ENCODE measurements at regions not wholly inside any gene's neighbourhood (a gene's known extent, or its start where the extent isn't known, plus 50 kb on each side); places are given as distances from the start of the nearest gene placed in this dataset.

DNA sequence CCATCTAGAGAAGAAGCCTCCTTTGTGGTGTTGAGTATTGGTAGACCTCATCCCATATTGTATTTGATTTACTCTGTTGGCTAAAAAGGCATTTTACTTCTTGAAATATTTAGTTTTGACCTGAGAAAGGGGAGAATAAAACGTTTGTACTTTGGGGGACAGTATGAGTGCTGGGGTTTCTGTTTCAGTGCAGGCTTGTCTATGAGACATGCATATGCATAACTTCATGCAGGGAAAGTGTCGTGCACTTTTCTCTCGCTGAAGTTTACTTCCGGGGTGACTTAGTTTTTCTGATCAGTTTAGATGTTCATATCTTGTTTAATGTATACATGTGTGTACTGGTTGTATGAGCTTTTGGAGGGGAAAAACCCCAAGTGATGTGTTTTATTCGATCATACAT, 59.5 kb downstream of the UTRN start:
- Histone ChIP-seq H3K9me3 (ENCODE audit: control insufficient read depth, insufficient read depth, low read length) (no peaks in the 10 kb centered on the region), H3K27me3 (ENCODE audit: control insufficient read depth, insufficient read depth, low read length) (no peaks in the 10 kb centered on the region), H3K4me3 (ENCODE audit: low read length) (no peak overlapping the region), H3K36me3 (ENCODE audit: control insufficient read depth, insufficient read depth, low read length) (no peaks in the 10 kb centered on the region), H3K27ac (ENCODE audit: low read length) (no peak overlapping the region), H3K4me1 (ENCODE audit: control insufficient read depth, insufficient read depth, low read length) (peaks cover 3% of the 10 kb centered on the region)
- no peak for DNase-seq (ENCODE audit: low read depth, low spot score)
- WGBS (ENCODE audit: insufficient coverage, insufficient read length), result no CpG with 5 or more reads among the region's 5 CpGs

DNA sequence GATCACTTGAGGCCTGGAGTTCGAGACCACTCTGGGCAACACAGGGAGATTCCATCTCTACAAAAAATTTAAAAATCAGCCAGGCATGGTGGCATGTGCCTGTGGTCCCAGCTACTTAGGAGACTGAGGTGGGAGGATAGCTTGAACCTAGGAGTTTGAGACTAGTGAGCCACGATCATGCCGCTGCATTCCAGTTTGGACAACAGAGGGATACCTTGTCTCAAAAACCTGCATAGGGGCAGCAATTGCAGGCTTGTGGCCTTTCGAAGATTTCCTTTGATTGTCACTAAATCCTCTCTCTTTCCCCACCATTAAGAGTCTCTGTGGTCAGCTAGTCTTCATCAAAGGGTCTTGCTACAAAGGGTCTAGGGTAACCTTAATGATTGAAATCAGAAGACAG, 60.3 kb downstream of the UTRN start:
- H3K27ac ChIP-seq (ENCODE audit: low read length), result no peak overlapping the region
- DNase-seq (ENCODE audit: low read depth, low spot score), result no peak
- H3K36me3 ChIP-seq (ENCODE audit: control insufficient read depth, insufficient read depth, low read length), result no peaks in the 10 kb centered on the region
- no peaks in the 10 kb centered on the region for H3K9me3 ChIP-seq (ENCODE audit: control insufficient read depth, insufficient read depth, low read length)
- H3K4me1 ChIP-seq (ENCODE audit: control insufficient read depth, insufficient read depth, low read length), result peaks cover 5% of the 10 kb centered on the region
- WGBS (ENCODE audit: insufficient coverage, insufficient read length), result no CpG with 5 or more reads among the region's 4 CpGs
- no peaks in the 10 kb centered on the region for H3K27me3 ChIP-seq (ENCODE audit: control insufficient read depth, insufficient read depth, low read length)
- no peak overlapping the region for H3K4me3 ChIP-seq (ENCODE audit: low read length)

DNA sequence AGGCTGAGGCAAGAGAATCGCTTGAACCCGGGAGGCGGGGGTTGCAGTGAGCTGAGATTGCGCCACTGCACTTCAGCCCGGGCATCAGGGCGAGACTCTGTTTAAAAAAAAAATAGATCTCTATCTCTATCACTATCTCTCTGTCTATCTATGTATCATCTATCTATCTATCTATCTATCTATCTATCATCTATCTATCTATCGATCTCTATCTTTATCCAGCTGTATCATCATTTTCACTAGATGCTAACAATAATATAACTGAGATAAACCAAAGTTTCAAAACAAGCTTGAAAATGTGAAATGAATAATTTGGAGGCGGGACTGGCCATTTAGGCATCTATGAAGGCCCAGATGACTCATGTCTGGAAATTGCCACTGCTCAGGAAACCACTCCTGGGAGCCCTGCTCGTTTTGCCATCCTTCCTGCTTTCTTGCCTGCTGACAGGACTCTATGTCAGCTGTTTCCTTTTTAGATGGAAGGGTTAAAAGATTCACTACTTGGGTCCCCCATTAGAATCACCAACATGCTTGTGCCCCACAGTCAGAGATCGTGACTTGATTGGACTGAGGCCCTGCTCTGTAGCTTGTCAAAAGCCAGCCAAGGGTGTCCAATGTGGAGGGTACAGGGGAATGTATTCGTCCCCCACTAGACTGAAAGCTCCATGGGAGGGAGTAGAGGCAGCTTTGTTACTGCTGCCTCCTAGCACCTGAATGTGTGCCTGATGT, 61.7 kb downstream of the UTRN start:
- DNase-seq (ENCODE audit: low read depth, low spot score), result no peak
- no peaks in the 10 kb centered on the region for H3K36me3 ChIP-seq (ENCODE audit: control insufficient read depth, insufficient read depth, low read length)
- peaks cover 6% of the 10 kb centered on the region for H3K4me1 ChIP-seq (ENCODE audit: control insufficient read depth, insufficient read depth, low read length)
- H3K27ac ChIP-seq (ENCODE audit: low read length), result no peak overlapping the region
- H3K4me3 ChIP-seq (ENCODE audit: low read length), result no peak overlapping the region
- H3K27me3 ChIP-seq (ENCODE audit: control insufficient read depth, insufficient read depth, low read length), result no peaks in the 10 kb centered on the region
- H3K9me3 ChIP-seq (ENCODE audit: control insufficient read depth, insufficient read depth, low read length), result no peaks in the 10 kb centered on the region
- 100% methylated on average over 1 of the region's 11 CpGs for WGBS (ENCODE audit: insufficient coverage, insufficient read length)

DNA sequence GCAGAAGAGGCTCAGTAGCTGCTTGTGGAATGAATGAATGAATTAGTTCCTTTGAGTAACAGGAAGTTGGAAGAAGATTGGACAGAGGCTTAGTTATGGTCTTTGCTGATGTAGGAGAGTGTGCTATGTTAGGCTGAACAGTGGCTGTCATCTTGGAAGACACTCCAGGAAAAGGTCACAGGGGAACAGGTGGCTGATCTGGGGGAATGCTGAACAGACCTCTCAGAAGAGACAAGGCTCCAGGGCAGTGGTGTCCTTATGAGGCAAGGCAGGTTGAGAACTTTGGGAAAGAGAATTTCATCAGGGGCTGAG, 62.3 kb downstream of the UTRN start:
- Histone ChIP-seq H3K27ac (ENCODE audit: low read length) (no peak overlapping the region), H3K4me1 (ENCODE audit: control insufficient read depth, insufficient read depth, low read length) (peaks cover 6% of the 10 kb centered on the region)

DNA sequence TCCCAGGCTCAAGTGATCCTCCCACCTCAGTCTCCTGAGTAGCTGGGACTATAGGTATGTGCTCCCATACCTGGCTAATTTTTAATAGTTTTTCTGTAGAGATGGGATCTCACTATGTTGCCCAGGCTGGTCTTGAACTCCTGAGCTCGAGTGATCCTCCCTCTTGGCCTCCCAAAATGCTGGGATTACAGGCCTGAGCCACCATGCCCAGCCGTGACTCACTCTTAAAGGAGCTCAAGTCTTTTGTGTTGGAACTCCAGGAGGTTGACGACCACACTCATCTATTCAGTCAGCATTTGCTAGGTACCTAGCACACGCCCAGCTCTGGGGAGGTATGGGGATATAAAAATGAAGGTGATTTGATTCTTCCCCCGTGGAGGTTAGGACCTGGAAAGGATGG, 62.8 kb downstream of the UTRN start:
- no peak overlapping the region for H3K27ac ChIP-seq (ENCODE audit: low read length)
- WGBS (ENCODE audit: insufficient coverage, insufficient read length), result no CpG with 5 or more reads among the region's 5 CpGs
- no peaks in the 10 kb centered on the region for H3K27me3 ChIP-seq (ENCODE audit: control insufficient read depth, insufficient read depth, low read length)
- no peaks in the 10 kb centered on the region for H3K36me3 ChIP-seq (ENCODE audit: control insufficient read depth, insufficient read depth, low read length)
- no peak overlapping the region for H3K4me3 ChIP-seq (ENCODE audit: low read length)
- peaks cover 6% of the 10 kb centered on the region for H3K4me1 ChIP-seq (ENCODE audit: control insufficient read depth, insufficient read depth, low read length)
- no peaks in the 10 kb centered on the region for H3K9me3 ChIP-seq (ENCODE audit: control insufficient read depth, insufficient read depth, low read length)
- DNase-seq (ENCODE audit: low read depth, low spot score), result no peak

More for the DNA sequence above, 62.3 kb downstream of the UTRN start:
- Histone ChIP-seq H3K27me3 (ENCODE audit: control insufficient read depth, insufficient read depth, low read length) (no peaks in the 10 kb centered on the region), H3K36me3 (ENCODE audit: control insufficient read depth, insufficient read depth, low read length) (no peaks in the 10 kb centered on the region), H3K9me3 (ENCODE audit: control insufficient read depth, insufficient read depth, low read length) (no peaks in the 10 kb centered on the region), H3K4me3 (ENCODE audit: low read length) (no peak overlapping the region)
- no peak for DNase-seq (ENCODE audit: low read depth, low spot score)

DNA sequence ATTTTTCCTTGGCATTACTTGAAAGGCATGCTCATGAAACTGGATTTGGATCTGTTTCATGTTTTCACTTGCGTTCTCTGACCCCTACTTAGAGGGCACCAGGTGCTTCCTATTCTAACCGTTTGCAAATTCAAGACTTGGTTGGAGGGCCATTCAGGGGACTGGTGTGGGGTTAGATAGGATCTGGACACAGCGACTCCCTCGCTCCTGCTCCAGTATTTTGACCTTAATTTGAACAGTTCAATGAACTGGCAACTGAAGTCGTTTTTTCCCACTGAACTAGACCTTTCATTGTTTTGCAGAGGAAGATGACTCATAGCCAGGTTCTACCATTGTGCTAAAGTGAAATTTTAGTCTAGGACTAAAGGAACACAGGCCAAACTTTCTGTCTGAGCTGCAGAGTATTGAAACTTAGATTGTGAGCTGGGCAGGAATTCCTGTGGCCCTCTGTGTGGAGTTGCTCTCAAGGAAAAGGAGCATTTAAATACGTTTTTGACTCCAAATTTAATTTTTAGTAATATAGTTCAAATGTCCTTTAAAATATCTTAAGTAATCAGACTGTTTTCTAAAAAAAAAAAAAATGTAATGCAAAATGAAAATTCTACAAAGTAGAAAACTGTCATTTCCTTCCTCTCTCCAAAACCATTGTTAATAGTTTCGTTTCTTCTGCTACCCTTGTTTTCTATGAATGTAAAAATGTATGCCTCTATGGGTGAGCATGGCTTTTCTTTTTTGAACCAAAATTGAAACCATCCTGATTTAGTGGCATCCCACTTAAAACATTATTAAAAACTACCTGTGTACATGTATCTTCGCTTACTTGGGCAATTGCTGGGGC, 64.8 kb downstream of the UTRN start:
- Histone ChIP-seq H3K9me3 (ENCODE audit: control insufficient read depth, insufficient read depth, low read length) (no peaks in the 10 kb centered on the region), H3K36me3 (ENCODE audit: control insufficient read depth, insufficient read depth, low read length) (no peaks in the 10 kb centered on the region), H3K27me3 (ENCODE audit: control insufficient read depth, insufficient read depth, low read length) (no peaks in the 10 kb centered on the region), H3K27ac (ENCODE audit: low read length) (no peak overlapping the region), H3K4me1 (ENCODE audit: control insufficient read depth, insufficient read depth, low read length) (peaks cover 7% of the 10 kb centered on the region; the same call in 1 of the 2 replicates), H3K4me3 (ENCODE audit: low read length) (no peak overlapping the region)
- no peak for DNase-seq (ENCODE audit: low read depth, low spot score)
- no CpG with 5 or more reads among the region's 8 CpGs for WGBS (ENCODE audit: insufficient coverage, insufficient read length)

DNA sequence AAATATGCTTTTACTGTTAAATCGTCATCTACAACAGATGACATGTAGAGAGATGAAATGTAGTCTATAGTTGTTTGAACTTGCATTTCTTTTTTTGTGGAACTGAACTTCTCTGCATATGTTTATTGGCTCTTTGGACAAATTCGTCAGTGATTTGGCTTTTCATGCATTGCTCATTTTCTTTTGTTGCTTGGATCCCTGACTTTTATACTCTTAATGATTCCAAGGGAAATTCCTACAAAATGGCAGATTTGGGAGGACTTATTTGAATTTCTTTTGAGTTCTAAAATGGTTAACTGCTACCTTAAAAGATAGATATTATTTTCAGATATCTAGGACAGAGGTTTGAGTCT, 65.4 kb downstream of the UTRN start:
- Histone ChIP-seq H3K4me1 (ENCODE audit: control insufficient read depth, insufficient read depth, low read length) (peaks cover 7% of the 10 kb centered on the region; the same call in 1 of the 2 replicates), H3K27ac (ENCODE audit: low read length) (no peak overlapping the region), H3K27me3 (ENCODE audit: control insufficient read depth, insufficient read depth, low read length) (no peaks in the 10 kb centered on the region), H3K36me3 (ENCODE audit: control insufficient read depth, insufficient read depth, low read length) (no peaks in the 10 kb centered on the region), H3K9me3 (ENCODE audit: control insufficient read depth, insufficient read depth, low read length) (no peaks in the 10 kb centered on the region), H3K4me3 (ENCODE audit: low read length) (no peak overlapping the region)
- DNase-seq (ENCODE audit: low read depth, low spot score), result no peak
- no CpG with 5 or more reads among the region's 2 CpGs for WGBS (ENCODE audit: insufficient coverage, insufficient read length)

DNA sequence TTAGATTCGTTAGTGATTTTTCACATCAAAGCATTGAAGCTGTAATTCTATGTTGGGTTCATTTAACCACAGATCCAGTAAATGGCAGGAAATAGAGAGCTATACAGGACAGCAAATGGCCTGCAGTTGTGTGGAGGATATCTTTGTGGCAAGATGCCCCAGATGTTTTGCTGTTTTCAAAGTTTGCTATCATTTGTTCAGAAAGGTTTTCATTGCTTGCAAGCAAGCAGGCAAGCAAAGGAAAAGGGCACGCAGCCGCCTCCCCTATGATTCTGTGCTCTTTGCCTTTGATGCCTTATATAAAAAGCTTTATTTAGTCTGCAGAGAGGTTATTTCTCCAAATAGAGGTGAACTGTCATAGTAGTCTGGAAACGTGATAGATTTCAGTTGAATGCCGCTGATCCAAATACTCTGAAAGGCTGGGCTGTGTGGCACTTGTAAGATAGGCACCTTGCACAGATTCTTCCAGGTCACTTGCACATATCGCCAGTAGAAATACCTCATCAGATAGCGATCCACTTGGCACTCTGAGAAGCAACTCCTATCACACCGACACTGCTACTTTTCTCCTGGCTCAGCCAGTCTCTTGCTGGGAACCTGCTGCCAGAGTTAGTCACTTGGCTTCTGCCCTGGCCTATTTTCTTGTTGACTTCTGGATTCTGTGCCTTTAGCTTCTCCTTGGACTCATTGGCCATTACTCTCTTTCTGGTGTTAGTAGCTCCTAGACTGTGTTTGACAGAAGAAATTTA, 66.4 kb downstream of the UTRN start:
- WGBS (ENCODE audit: insufficient coverage, insufficient read length), result no CpG with 5 or more reads among the region's 8 CpGs
- DNase-seq (ENCODE audit: low read depth, low spot score), result no peak
- no peaks in the 10 kb centered on the region for H3K36me3 ChIP-seq (ENCODE audit: control insufficient read depth, insufficient read depth, low read length)
- H3K4me3 ChIP-seq (ENCODE audit: low read length), result no peak overlapping the region
- H3K27me3 ChIP-seq (ENCODE audit: control insufficient read depth, insufficient read depth, low read length), result no peaks in the 10 kb centered on the region
- H3K27ac ChIP-seq (ENCODE audit: low read length), result no peak overlapping the region
- H3K9me3 ChIP-seq (ENCODE audit: control insufficient read depth, insufficient read depth, low read length), result no peaks in the 10 kb centered on the region
- peaks cover 7% of the 10 kb centered on the region; the same call in 1 of the 2 replicates for H3K4me1 ChIP-seq (ENCODE audit: control insufficient read depth, insufficient read depth, low read length)

DNA sequence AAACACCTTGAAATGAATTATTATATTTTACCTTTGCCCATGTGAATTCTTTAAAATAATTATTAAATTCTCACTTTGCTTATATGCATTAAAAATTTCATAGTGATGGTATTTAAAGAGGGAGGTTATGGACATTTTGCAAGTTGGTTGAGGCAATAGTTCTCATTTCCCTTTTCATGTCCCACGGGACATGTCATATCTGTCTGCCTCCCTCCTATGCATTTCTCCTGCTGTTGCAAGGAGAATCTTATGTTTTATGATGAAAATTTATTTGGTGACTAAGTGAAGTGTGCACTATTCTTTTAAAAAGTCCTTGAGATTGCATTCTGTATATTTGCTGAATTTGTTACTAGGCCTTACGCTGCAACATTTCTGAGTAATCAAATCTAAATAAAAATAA, 67.2 kb downstream of the UTRN start:
- Histone ChIP-seq H3K27me3 (ENCODE audit: control insufficient read depth, insufficient read depth, low read length) (no peaks in the 10 kb centered on the region), H3K4me1 (ENCODE audit: control insufficient read depth, insufficient read depth, low read length) (peaks cover 7% of the 10 kb centered on the region; the same call in 1 of the 2 replicates), H3K4me3 (ENCODE audit: low read length) (no peak overlapping the region), H3K36me3 (ENCODE audit: control insufficient read depth, insufficient read depth, low read length) (no peaks in the 10 kb centered on the region), H3K9me3 (ENCODE audit: control insufficient read depth, insufficient read depth, low read length) (no peaks in the 10 kb centered on the region), H3K27ac (ENCODE audit: low read length) (no peak overlapping the region)
- no peak for DNase-seq (ENCODE audit: low read depth, low spot score)
- WGBS (ENCODE audit: insufficient coverage, insufficient read length), result no CpG with 5 or more reads among the region's 2 CpGs

DNA sequence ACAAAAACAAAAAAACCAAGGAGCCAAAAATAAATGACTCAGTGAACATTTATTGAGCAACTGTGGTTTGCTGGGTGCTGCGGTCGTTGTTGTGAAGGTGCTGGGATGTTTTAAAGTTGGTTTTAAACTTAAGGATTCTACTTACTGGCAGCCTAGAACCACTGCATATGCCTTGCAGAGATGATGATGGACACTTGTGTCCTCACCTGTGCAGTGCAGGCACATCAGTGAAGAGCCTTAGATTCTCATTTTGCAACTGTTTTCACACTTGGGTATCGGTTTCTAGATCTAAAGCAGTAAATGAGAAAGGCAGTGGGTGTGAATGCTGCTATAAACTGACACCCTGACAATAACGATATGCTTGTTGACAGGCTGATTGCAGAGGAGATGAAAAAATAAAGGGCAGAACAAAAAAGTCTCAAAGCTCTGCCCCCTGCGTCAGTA, 68.8 kb downstream of the UTRN start:
- WGBS (ENCODE audit: insufficient coverage, insufficient read length), result no CpG with 5 or more reads among the region's 5 CpGs
- Histone ChIP-seq H3K36me3 (ENCODE audit: control insufficient read depth, insufficient read depth, low read length) (no peaks in the 10 kb centered on the region), H3K27me3 (ENCODE audit: control insufficient read depth, insufficient read depth, low read length) (no peaks in the 10 kb centered on the region), H3K27ac (ENCODE audit: low read length) (no peak overlapping the region), H3K9me3 (ENCODE audit: control insufficient read depth, insufficient read depth, low read length) (no peaks in the 10 kb centered on the region), H3K4me1 (ENCODE audit: control insufficient read depth, insufficient read depth, low read length) (peaks cover 6% of the 10 kb centered on the region; the same call in 1 of the 2 replicates), H3K4me3 (ENCODE audit: low read length) (no peak overlapping the region)
- no peak for DNase-seq (ENCODE audit: low read depth, low spot score)

Measured in iPS DF 6.9 (cell line).